T-helper 2 cell treated with Interferon-gamma antibody and Interleukin-4, amounts not matched to agents 100 ng/mL and 5 ng/mL, for 36 hours (primary cell): ENCODE measurements at regions not wholly inside any gene's neighbourhood (a gene's known extent, or its start where the extent isn't known, plus 50 kb on each side); places are given as distances from the start of the nearest gene placed in this dataset.

ENCODE experiments used
- intact Hi-C: fragments of 100-400 bp; cut with micrococcal nuclease; formaldehyde crosslinking; loops from one replicate; pipeline ENCODE4 v1.15.1; 2023

- intact Hi-C loops = no loop called here
Observed at GRCh38 chr2:146259816-146260215, 1585.0 kb upstream of the ACVR2A start.

DNA sequence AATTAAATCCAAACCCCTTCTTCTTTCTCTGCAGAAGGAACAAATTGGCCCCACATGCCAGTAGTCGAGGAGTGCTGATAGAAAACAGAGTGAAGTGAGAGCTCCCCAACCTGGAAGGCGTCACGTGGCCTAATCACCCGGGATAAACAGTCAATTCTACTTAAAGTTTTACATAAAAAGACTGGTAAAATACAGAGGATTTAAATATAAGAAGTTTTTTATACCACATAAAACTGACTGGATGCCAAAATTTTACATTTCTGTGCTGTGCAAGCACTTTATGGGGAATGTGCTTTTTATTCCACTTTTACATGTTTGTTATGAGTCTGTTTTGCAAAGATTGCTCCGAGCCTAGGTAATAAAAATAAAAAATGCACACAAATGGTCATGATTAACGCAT, 1586.8 kb upstream of the ACVR2A start:
- intact Hi-C loops = no loop called here

DNA sequence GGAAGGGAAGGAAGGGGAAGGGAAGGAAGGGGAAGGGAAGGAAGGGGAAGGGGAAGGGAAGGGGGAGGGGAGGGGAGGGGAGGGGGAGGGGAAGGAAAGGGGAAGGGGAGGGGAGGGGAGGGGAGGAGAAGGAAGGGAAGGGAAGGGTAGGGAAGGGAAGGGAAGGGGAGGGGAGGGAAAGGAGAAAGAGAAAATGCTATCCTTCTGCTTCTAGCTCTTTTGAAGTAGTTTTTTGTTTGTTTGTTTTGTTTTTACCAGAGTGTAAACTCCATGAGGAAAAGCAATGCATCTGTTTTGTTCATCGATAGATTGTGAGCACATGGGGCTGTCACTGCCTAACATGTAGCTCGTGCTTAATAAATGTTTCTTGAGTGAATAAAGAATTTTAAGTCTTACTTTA, 1592.7 kb upstream of the ACVR2A start:
- intact Hi-C loops = no loop called here

- intact Hi-C loops = no loop called here
Observed at GRCh38 chr2:146251328-146251727, 1593.5 kb upstream of the ACVR2A start.

GRCh38 chr2:146246736-146247523, 1597.9 kb upstream of the ACVR2A start:
- intact Hi-C loops = no loop called here

- intact Hi-C loops = no loop called here
Observed at GRCh38 chr2:146246002-146246735, 1598.7 kb upstream of the ACVR2A start.

DNA sequence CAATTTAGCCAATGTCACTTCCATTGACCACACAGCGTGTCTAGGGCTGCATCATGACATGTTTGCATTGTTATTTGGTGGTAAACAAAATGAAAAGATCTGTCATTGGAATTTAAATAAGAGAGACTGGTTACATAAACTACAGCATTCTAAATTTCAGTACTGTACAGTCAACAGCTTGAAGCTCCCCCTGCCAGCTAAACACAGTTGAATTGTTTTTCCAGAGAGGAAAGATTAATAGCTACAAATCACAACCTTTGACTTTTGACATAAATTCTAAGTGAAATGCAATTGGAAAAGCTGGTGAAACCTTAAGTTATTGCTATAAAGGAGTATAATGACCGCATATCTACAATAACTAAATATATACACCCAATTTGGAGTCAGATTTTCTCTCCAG, 1600.0 kb upstream of the ACVR2A start:
- intact Hi-C loops = no loop called here

- intact Hi-C loops = no loop called here
Observed at GRCh38 chr2:146244131-146244530, 1600.7 kb upstream of the ACVR2A start.

DNA sequence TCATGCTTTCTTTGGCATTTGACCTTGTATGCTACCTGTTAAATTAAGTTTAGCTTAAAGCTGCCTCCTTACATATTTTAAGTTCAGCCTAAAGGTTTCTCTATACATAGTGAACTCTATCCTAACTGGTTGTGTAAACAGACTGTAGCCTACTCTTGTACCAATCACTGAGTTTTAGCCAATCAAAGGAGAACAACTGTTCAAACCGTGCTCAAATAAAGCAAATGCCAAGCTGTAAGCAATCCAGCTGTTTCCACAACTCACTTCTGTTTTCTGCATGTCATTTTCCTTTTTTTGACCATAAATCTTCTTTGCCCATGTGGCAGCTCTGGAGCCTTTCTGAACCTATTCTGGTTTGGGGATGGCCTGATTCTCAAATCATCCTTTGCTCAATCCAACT, 1603.8 kb upstream of the ACVR2A start:
- intact Hi-C loops = no loop called here

- intact Hi-C loops = no loop called here
Observed at GRCh38 chr2:146240391-146240790, 1604.4 kb upstream of the ACVR2A start.

GRCh38 chr2:146239392-146240135, 1605.3 kb upstream of the ACVR2A start:
- intact Hi-C loops = no loop called here

DNA sequence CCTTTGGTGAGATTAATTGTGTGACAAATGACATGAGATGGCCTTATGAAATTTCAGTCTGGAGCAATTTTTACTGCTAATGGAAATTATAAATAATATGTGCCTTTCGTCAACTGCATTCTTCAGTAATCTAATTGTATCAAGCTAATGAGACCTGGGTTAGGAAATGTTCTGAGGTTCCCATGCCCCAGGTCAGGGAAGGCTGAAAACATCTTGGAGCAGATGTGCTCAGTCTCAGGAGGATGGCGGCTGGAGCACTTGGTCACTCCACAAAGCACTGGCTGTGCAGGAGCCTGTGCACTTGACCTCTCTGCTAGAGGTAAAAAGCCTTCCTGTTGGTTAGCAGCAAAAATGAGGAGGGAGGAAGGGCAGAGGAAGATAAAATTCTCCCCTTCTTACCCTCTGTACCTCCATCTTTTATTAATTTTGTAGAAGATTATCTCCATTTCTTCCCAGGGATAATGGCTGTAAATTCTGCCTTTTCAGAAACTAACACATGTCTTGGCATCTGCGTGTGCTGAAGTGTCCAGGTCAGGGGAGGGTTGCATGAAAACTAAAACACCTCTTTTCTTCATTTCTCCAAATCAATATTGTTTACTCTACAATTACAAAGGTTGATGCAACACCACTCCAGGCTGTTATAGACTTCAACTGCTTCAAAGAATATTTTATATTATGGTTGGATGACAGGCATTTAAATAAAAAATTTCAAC, 1606.4 kb upstream of the ACVR2A start:
- intact Hi-C loops = no loop called here

DNA sequence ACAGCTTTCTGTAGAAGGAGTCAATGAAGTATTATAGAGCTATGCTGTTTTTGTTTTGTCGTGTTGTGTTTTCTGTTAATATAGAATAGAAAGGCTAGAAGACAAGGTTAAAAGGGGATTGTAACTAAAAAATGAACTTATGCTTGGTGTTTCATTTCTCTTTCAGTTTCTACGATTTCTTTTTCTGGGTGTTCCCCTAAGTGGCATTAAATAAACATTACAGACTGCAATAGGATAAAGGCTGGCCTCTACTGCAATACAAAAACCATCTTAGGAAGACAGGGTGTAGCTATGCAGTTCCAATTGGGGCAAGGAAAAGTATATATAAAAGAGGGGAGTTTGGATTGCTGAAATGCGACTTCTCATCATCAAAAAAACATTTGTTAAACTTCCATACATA, 1609.7 kb upstream of the ACVR2A start:
- intact Hi-C loops = no loop called here

DNA sequence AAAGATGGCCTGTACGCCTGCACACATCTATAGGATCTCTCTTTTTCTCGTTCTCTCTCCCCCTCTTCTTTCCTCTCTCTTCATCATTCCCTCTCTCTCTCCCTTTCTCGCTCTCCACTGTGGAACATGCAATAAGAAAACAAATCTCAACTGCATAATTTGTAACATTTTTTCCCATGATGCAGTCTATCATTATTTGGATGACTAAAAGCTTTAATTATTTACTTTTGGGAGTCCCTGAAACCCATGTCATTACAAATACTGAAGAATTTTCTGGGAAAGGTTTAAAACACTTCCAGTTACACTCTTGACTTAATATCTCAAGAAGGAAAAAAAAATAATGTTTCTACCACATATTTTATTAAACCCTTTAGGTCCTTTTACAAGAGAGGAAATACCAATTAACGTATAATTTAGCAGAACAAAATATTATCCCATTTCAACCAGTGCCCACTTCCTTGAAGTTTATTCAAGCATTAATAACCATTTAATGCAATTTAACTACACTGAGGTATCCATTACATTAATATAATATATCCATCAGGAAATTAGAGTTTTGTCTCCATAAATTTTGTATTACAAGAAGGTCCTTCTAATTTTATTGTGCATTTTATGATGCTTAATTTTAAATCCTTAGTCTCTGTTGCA, 1615.2 kb upstream of the ACVR2A start:
- intact Hi-C loops = no loop called here

DNA sequence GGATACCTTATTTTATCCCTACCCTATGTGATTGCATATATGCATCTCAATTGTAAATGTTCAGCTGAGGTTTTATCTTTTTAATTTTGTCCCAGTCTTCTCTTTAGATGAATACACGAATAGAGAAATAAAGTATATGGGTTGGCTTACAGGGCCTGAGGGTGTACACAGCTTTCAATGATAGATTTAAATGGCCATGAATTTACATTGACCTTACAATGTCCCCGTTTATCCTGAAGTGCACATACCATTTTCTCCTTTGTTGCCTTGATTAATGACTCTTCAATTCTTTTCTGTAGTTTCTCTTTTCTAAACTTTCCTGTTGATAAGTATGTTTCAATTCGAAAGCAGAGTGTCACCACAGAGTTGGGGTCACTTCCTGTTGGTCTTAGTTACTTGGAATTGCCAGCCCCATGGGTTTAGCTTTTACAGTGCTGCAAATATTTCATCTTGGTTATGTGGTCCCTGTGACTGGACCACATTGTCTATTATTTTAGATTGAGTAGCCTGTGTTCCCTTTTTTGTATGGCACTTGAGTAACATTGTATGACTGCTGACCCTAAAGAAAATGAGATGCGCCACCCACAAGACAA, 1616.3 kb upstream of the ACVR2A start:
- intact Hi-C loops = no loop called here

- intact Hi-C loops = no loop called here
Observed at GRCh38 chr2:146228020-146228393, 1616.8 kb upstream of the ACVR2A start.

GRCh38 chr2:146227152-146228019, 1617.4 kb upstream of the ACVR2A start:
- intact Hi-C loops = no loop called here

GRCh38 chr2:146226077-146226476, 1618.8 kb upstream of the ACVR2A start:
- intact Hi-C loops = no loop called here

DNA sequence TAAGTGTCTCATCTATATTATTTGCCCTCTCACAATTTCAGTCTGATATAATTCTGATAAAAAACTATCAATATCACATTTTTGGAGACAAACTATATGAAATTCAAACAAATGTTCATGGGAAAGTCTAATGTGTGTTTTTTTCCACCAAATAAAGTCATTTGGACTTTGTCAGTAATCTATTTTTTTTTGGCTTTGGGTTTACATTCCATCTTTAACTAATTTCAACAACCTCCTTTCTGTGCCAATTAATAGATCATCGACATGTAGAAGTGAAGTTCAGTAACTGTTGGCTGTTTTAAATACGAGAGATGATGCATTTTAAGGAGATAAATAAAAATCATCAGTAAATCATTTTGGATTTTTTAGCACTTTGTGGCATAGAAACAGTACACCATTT, 1623.0 kb upstream of the ACVR2A start:
- intact Hi-C loops = no loop called here

DNA sequence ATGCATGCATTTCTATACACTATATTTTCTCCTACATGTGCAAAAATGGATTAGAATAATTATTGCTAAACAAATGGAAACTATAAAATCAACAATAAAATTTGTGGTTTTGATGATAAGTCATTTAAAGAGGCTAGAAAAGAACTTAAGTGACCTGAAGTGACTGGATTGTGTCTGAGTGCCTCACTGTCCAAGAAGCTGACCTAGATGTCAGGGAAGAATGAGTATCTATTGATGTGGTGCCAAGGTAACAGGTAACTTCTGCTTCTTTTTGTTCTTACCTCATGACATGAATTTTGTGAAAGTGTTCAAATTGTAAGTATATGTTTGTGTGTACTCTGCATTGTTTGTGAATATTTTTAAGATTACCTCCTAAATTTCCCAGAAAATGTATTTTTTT, 1623.9 kb upstream of the ACVR2A start:
- intact Hi-C loops = no loop called here
